ENCODE measurements at regions not wholly inside any gene's neighbourhood (a gene's known extent, or its start where the extent isn't known, plus 50 kb on each side); places are given as distances from the start of the nearest gene placed in this dataset.

DNA sequence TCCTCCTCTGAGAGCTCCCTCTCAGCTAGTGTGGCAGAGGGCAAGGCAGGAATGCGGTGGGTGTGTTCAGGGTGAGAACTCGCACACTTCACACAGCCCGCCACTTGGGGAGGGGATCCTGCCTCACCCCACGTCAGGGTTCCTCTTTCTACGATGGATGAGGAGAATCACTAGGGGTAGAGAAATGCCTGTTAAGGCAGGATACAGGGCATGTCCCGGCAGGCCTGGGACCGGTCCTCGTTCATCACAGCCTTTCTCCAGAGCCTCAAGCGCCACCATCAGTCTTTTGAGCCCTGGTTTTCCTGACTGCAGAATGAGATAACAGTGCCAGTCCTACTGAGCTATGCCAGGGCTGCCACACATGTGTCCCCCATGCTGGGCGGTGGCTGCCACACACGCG lies 546.7 kb upstream of the ADARB2 start:
- H3K4me3 ChIP-seq (ENCODE audit: low read length), result no peak overlapping the region
- no peak for DNase-seq (ENCODE audit: low read depth, low spot score)

DNA sequence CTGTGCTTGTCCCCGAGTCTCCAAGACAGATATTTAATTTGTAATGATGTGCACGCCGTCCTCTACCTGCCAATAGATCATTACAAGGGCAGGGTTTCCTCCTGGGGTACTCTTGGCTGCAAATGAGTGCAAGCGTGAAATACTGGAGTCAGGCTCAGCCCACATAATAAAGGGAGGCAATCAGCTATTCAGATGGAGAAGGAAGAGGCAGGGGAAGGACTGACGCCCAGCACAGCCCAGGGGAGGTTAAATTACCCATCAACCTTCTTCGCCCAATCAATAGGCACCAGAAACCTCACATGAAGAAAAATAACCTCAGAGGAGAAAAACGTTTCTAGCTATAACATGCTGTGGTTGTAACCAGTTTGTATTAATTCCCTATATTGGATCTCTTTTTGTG lies 544.9 kb upstream of the ADARB2 start:
- DNase-seq (ENCODE audit: low read depth, low spot score), result no peak
- H3K4me3 ChIP-seq (ENCODE audit: low read length), result no peak overlapping the region

DNA sequence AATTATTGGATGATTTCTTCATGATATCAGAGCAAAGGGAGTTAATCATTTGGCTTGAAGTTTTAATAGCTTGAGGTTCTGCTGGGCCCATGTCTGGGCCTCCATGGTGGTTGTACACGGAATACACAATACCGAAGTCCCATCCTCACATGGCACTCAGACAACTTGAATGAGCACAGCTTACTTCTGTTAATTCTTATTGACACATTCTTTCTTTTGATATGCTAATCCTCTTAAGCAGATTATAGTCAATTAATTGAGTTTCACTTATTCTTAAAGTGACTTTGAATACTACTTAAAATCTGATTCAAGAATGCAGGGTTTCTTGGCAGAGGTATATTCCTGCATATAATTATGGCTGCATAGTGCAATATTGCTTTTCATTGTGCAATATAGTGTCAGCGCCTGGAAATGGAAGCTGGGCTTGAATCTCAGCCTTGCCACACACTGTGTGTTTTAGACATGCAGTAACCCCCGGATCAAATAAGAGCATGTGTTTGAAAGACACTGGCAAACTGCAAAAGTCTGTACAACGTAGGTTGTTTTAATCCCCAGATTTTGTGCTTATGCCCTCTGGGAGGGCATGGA lies 543.5 kb upstream of the ADARB2 start:
- DNase-seq (ENCODE audit: low read depth, low spot score), result no peak

DNA sequence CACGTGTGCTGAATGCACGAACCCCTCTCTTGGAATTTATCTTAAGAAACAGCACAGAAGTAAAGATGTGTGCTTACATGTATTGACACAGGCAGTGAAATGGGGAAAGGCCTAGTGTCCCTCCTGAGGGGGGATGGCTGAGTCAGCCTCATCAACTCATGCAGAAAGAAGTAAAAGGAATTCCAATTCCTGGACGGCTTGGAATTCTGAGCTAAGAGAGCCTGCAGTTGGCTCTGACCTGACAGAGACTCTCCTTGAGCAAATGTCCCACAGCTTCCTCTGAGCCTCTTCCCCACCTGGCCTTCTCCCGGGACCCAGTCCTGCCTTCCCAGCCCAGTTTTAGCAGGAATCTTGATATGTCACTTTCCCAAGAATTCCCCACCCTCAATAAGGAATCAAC lies 542.4 kb upstream of the ADARB2 start:
- no peak overlapping the region for H3K4me3 ChIP-seq (ENCODE audit: low read length)
- no peak for DNase-seq (ENCODE audit: low read depth, low spot score)

More for the DNA sequence above, 543.5 kb upstream of the ADARB2 start:
- no peak overlapping the region for H3K4me3 ChIP-seq (ENCODE audit: low read length)

DNA sequence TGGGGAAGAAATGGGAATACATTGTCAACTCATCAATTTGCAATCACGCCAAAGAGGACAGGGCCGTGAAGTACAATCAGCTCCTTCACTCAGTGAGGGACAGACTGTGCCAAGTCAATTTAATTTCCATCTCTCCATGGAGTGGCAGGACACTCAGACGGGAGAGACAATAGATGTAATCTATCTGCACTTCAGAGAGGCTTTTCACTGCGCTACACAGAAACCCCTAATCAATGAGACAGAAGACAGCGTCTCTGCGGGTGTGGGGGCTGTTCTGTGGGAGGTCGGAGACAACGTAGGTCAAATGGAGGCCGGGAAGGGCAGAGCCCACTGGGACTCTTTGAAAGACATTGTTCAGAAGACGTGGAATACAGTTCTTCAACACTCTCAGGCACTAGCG lies 541.0 kb upstream of the ADARB2 start:
- no peak for DNase-seq (ENCODE audit: low read depth, low spot score)
- no peak overlapping the region for H3K4me3 ChIP-seq (ENCODE audit: low read length)

DNA sequence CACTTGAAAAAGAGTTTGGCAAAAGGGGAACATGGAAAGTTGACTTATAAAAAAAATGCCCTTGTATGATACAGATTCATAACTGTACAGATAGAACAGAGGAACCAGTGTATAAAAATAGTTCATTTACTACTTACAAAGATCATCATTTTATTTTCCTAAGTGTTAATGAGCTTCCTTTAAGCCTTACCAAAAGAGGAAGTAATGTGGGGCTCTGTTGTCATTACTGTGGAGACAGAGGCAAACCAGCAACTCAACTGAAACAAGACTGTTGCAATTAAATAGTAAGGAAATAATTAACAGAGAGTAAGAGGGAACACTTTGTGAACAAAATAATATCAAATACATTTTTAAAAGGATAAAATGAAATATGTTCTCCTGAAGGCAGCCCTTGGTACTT lies 526.2 kb upstream of the ADARB2 start:
- no peak for DNase-seq (ENCODE audit: low read depth, low spot score)
- H3K4me3 ChIP-seq (ENCODE audit: low read length), result no peak overlapping the region

DNA sequence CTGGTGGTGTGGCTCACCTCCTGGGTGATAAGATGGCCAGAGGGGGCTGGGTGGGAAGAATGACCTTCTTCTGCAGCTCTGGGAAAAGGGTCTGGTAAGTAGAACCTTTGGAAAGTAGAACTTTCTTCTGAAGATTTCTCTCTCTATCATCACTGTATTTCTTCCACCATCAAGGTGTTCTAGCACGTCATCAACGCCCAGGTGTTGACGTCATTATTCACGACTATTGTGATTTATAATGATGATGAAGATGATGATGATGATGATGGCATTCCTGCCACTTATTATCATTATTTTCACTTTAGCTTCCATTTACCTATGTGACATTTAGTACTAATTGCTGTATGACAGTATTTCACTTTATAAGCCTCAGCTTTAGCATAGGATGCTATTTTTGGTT lies 525.6 kb upstream of the ADARB2 start:
- no peak overlapping the region for H3K4me3 ChIP-seq (ENCODE audit: low read length)
- no peak for DNase-seq (ENCODE audit: low read depth, low spot score)

DNA sequence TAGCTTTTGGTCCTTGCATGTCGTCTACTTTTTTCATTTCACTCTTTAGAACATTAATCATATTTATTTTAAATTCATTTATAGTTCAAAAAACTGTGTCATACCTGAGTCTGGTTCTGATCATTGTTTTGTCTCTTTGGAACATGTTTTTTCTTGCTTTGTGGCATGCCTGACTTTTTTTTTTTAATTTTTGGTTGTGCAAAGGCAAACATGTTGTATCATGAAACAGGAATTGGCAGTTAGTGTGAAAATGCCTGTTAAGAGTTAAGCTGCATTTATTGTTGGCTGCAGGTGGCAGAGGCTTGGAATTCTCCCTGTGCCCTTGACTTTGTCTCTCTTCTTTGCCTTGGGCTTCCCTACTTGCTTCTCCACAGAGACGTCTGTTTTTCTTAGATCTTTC lies 525.0 kb upstream of the ADARB2 start:
- DNase-seq (ENCODE audit: low read depth, low spot score), result no peak
- H3K4me3 ChIP-seq (ENCODE audit: low read length), result no peak overlapping the region

DNA sequence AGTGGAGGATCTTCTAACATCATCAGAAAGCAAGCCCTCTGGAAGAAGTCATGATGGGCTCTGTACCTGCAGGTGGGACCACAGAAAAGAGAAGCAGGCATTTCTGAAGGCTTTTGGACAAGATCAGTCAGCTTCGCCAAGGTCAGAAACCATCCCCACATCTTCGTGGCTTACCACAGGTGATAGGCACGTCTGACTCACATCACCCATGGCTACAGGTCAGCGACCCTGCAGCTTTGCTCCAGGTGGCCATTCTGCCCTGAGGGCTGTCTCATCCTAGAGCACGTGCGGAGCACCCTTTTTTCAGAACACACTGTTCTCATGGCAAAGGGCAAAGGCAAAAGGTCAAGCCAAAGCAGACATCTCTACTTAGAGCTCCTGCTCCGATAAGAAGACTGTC lies 518.9 kb upstream of the ADARB2 start:
- H3K4me3 ChIP-seq (ENCODE audit: low read length), result no peak overlapping the region
- DNase-seq (ENCODE audit: low read depth, low spot score), result no peak

DNA sequence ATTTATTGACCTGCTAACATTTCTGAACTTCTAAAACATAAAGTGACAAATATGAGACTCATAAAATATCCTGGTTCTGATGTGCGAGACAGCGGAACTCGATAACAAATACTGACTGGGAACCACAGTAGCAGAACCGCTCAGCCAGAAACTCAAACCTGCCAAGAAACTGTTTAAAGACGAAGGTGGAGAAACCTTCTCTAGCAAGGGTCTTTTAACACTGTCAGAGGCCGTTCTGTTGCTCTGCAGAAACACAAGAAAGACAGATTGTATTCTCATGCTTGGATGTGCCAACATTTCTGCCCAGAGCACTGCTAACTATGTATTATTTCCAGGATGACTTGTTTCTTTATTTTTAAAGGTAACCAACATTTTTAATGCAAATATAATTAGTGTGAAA lies 514.8 kb upstream of the ADARB2 start:
- H3K4me3 ChIP-seq (ENCODE audit: low read length), result no peak overlapping the region
- DNase-seq (ENCODE audit: low read depth, low spot score), result no peak

DNA sequence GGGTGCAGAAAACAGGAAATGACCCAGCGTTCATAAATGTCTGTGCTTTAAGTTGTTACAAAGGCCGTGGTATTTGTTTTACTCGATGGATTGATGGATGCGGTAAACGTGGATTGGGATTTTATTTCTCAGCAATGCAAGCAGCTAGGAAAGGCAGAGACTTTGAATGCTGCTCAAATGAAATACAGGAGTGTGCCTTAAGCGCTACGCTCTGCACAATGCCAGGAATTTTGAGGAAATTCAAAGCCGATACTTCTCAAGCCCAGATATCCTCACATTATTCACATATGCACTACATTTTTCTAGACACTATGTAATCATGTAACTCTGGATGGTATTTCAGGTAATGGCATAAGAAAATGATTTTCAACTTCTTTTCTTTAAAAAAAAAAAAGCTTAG lies 514.3 kb upstream of the ADARB2 start:
- H3K4me3 ChIP-seq (ENCODE audit: low read length), result no peak overlapping the region
- no peak for DNase-seq (ENCODE audit: low read depth, low spot score)

DNA sequence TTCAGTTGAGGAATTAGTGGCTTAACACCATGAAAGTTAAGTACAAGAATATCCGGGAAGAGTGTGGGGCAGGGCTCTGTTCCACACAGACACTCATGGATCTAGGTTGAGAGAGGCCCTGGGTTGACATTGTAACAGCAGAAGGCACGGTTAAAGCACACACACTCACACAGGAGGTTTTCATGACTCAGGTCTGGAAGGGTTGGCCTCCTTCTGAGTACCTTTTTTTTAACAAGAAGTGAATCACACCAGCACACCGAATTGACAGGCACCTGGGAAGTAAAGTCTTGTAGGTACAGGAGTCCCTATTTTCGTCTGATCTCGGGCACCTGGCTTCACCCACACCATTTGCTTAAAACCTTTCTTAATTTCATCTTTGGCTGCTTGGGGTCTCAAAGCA lies 509.4 kb upstream of the ADARB2 start:
- no peak overlapping the region for H3K4me3 ChIP-seq (ENCODE audit: low read length)
- no peak for DNase-seq (ENCODE audit: low read depth, low spot score)

DNA sequence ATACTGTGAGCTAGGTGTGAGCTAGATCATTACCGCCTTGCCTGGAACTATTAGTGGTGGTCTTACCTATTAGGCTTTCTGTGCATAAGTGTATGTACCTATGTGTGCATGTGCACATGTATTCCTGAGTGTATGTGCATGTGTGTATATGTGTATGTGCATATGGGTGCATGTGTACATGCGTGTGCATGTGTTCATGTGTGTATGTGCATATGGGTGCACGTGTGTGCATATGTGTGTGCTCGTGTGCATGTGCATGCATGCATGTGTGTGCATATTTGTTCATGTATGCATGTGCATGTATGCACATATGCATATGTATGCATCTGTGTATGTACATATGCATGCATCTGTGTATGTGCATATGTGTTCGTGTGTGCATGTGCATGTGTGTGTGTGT lies 508.3 kb upstream of the ADARB2 start:
- DNase-seq (ENCODE audit: low read depth, low spot score), result no peak
- no peak overlapping the region for H3K4me3 ChIP-seq (ENCODE audit: low read length)

DNA sequence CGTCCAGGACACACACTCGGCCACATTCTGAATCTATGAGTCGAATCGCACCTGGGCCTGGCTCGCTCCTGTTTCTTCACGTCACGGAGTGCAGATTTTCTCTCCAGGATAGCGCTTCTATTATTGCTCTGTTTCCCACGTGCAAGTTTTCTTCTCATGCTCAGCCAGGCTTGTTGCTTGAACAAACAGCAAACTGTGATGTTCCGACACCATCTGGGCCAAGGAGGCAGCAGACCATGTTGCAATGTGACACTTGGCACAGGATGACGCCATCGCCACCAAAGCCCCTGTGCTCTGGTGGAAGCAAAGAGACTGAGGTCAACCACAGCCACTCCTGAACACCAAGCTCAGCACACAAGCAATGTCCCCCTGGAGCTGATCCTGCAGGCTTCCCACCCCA lies 507.1 kb upstream of the ADARB2 start:
- no peak for DNase-seq (ENCODE audit: low read depth, low spot score)
- no peak overlapping the region for H3K4me3 ChIP-seq (ENCODE audit: low read length)

DNA sequence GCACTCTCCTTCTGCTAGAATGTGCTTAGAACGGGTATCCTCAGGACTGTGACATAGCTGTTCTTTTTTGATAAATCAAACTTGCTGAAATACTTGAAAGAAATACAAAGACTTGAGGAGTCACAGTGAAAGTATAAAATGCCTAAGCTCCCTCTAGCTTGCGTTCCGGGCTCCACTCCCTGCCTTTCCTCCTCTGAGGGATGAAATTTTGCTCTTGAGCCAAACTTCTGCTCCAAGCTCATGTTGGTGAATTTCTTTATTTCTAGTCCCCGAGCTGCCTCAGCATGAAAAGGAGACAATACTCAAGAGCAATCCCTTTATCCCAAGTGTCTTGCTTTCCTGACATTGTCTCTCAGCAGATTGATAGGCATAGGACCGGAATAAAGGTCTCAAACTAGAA lies 499.6 kb upstream of the ADARB2 start:
- no peak overlapping the region for H3K4me3 ChIP-seq (ENCODE audit: low read length)
- no peak for DNase-seq (ENCODE audit: low read depth, low spot score)

DNA sequence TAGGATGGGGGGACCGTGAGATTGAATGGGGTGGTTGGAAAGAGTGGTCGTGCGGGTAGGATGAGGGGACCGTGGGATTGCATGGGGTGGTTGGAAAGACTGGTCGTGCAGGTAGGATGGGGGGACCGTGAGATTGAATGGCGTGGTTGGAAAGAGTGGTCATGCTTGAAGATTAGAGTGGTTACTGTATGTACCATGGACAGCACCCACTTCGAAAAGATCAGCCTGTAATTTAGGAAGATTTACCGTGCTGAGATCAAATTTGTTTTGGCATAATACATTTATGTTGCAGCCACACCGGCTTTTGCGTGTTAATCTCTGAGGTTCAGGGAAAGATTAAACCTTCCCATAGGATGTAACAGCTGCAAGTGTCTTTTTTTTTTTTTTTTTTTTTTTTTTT lies 495.2 kb upstream of the ADARB2 start:
- H3K4me3 ChIP-seq (ENCODE audit: low read length), result no peak overlapping the region
- no peak for DNase-seq (ENCODE audit: low read depth, low spot score)

DNA sequence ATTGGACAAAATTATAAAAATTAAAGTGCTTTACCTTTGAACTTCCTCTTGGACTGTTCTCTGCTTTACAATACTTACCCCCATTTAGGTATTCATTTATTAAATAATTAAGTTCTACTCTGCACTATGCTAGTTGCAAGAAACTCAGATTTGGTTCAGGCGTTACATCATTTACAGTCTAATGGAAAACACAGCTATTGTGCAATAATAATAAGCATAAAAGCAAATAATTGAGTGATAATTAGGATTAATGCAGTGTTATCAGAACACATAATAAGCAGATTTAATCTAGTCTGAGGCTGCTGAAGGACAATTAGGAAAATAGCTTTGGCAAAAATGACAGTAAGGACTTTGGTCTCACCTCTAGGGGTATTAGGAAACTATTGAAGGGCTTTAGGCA lies 493.2 kb upstream of the ADARB2 start:
- no peak for DNase-seq (ENCODE audit: low read depth, low spot score)
- no peak overlapping the region for H3K4me3 ChIP-seq (ENCODE audit: low read length)

DNA sequence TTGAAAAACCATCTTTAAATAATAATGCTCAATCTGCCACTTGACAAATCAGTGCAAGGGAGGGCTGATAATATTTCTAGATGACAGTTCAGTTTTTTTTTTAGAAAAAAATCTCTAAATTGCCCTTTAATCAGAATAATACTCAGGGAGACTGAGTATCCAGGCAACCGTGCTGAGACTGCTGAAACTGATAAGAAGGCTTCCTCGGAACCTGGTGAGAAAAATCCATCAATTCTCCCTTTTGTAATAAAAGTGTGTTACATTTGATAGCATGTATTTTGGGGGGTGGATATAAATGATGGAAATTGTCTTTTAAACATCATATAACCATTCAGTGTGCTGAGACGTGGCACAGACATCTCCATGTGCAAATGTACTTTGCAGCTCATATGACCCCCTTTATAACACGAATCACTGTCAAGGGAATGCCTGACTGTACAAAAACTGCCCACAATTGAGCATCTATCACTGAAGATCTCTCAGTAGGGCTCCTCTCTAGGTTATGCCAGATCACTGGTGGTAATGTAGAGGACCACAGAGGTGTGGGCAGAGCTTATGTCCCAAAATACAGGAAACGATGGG lies 491.1 kb upstream of the ADARB2 start:
- no peak for DNase-seq (ENCODE audit: low read depth, low spot score)
- no peak overlapping the region for H3K4me3 ChIP-seq (ENCODE audit: low read length)

DNA sequence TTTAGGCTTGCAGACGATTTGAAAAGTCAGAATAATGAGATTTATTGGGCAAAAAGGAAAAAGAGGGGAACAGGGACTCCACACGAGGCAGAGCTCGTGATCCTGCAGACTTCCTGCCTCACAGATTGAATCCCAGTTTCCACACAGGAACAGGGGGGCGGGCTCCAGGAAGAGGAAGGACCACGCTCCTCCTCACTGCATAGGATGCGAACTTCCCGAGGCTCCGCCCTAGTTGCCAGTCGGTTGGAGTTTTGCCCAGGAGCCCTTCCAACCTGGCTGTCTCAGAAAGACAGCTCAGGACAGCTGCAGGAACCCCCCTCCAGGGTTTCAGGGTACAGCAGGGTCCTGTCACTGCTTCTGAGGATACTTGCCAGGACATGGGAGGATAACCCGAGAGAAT lies 488.3 kb upstream of the ADARB2 start:
- no peak for DNase-seq (ENCODE audit: low read depth, low spot score)
- no peak overlapping the region for H3K4me3 ChIP-seq (ENCODE audit: low read length)

DNA sequence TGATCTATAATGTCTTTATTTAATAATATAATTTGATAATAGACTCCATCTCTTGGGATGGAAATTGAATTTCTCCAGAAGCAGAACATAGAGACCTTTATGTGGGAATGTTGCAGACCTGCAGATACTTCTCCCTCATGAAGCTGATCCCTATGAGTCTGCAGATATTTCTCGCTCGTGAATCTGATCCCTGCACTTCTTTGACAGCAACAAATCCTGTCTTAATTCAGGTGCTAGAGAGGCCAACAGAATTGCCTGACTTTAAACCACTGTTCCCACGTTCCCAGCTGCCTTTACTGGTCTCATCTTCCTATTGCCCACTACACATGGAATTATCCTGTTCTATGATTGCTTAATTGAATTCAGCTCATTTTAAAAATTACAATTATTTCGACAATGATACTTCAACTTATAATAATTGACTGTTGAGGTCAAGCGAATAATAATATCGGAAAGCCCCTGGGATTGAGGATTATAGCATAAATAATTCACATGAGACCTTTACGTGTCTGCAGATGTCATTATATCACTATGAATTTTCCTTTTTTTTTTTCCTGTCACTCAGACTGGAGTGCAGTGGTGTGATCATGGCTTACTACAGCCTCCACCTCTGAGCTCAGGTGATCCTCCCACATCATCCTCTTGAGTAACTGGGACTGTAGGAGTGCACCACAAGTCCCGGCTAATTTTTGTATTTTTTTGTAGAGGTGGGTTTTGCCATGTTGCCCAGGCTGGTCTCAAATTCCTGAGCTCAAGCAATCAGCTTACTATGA lies 486.4 kb upstream of the ADARB2 start:
- H3K4me3 ChIP-seq (ENCODE audit: low read length), result no peak overlapping the region
- DNase-seq (ENCODE audit: low read depth, low spot score), result no peak

DNA sequence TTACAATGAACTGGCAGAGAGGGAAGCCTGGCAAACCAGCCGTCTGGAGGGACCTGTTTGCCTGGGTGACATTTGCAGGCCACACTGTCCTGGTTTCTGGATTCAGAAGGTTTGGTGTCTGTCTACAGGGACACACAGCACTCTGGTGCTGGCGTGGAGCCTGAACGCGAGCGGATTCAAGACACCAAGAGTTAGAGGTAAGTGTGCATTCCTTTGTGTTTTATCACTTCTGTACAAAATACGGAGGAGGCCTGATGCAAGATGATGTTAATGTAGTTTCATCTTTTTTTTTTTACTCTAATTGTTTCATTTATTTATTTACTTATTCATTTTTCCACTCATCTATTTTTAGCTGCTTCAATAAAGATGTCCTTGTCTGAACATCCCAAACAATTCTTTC lies 485.3 kb upstream of the ADARB2 start:
- no peak for DNase-seq (ENCODE audit: low read depth, low spot score)

More for the DNA sequence above, 485.3 kb upstream of the ADARB2 start:
- no peak overlapping the region for H3K4me3 ChIP-seq (ENCODE audit: low read length)

Measured in Jurkat, Clone E6-1 (cell line).